GM12875 (cell line): ENCODE measurements at regions not wholly inside any gene's neighbourhood (a gene's known extent, or its start where the extent isn't known, plus 50 kb on each side); places are given as distances from the start of the nearest gene placed in this dataset.

Experiments
- H3K4me3 ChIP-seq: one replicate; pipeline ENCODE4 v1.5.1; 2011; ENCODE audit warnings: low read depth, low read length, control low read depth
- TF ChIP-seq, protein P1 (sequence below): IDR thresholded peaks from 2 replicates; pipeline ENCODE4 v1.5.1; 2011; ENCODE audit warnings: low read depth, mild to moderate bottlenecking, control low read depth, inconsistent platforms, low read length, moderate library complexity, borderline replicate concordance; ENCODE audit not compliant: insufficient read depth

DNA sequence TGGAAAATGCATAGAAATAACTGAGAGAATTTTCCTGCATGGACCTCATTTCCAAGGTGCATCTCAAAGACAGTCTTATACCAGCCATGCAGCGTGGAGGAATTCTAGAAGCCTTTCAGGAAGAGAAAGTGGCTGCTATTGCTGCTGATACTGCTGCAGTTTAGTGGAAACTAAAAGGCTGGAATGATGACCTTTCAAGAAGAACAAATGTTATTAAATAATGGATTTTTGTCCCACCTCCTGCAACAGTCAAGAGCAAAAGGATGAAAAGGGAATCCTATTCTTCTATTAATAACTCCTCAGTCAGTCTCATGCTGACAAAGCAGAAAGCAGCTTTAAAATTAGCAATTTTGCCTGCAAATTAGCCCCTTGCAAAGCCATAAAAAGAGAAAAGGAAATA, 68.2 kb upstream of the C1orf87 start:
- H3K4me3 ChIP-seq, result no peak overlapping the region
- TF ChIP-seq, protein P1, sequence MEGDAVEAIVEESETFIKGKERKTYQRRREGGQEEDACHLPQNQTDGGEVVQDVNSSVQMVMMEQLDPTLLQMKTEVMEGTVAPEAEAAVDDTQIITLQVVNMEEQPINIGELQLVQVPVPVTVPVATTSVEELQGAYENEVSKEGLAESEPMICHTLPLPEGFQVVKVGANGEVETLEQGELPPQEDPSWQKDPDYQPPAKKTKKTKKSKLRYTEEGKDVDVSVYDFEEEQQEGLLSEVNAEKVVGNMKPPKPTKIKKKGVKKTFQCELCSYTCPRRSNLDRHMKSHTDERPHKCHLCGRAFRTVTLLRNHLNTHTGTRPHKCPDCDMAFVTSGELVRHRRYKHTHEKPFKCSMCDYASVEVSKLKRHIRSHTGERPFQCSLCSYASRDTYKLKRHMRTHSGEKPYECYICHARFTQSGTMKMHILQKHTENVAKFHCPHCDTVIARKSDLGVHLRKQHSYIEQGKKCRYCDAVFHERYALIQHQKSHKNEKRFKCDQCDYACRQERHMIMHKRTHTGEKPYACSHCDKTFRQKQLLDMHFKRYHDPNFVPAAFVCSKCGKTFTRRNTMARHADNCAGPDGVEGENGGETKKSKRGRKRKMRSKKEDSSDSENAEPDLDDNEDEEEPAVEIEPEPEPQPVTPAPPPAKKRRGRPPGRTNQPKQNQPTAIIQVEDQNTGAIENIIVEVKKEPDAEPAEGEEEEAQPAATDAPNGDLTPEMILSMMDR, result no peak

DNA sequence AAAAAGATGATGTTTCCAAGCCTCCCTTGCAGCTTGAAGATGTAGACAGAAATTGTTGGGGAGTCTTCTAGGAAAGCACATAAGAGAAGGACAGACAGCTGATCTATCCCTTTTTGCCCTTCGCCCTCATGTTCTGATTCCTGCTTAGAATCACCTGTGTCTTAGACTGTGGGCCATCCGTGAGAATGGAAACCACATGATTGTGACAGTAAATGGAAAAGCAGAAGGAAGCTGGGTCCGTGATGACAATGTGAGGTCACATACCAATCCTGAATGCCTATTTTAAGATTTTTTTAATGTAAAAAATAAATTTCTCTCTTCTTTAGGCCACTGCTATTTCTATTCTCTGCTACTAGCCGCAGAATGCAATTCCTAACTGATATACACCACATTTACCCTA, 67.7 kb upstream of the C1orf87 start:
- no peak overlapping the region for H3K4me3 ChIP-seq
- TF ChIP-seq, protein P1, result no peak

DNA sequence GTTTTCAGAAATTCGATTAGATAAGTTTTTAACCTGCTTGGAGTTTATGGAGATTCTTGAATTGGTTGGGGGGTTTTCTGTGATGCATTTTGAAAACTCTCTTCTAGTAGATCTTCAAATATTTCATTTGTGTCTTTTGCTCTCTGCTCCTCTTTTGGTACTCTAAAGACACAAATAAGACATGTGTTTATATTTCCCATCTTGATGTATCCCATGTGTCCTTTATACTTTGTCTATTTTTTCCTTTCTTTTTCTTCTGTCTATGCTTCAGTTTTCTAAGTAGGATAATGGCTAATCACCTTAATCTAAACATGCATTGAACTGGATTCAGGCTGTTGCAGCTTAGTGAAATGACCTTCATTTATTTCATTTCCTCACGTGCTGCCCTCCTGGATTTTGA, 63.8 kb upstream of the C1orf87 start:
- TF ChIP-seq, protein P1, result no peak
- no peak overlapping the region for H3K4me3 ChIP-seq

DNA sequence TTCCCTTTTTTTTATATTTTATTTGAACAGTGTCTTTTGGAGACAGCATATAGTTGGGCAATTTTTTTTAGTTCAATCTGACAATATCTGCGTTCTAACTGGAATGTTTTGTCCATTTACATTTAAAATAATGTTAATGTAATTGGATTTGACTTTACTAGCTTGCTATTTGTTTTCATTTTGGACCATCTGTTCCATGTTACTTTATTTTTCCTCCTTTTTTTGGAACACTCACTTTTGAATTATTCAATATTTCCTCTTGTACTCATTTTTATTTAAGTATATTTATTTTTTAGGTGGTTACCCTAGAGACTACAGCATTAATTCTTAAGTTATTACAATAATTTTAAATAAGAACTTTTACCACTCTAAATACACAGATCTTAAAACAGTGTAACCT, 62.8 kb upstream of the C1orf87 start:
- TF ChIP-seq, protein P1, result no peak
- H3K4me3 ChIP-seq, result no peak overlapping the region

DNA sequence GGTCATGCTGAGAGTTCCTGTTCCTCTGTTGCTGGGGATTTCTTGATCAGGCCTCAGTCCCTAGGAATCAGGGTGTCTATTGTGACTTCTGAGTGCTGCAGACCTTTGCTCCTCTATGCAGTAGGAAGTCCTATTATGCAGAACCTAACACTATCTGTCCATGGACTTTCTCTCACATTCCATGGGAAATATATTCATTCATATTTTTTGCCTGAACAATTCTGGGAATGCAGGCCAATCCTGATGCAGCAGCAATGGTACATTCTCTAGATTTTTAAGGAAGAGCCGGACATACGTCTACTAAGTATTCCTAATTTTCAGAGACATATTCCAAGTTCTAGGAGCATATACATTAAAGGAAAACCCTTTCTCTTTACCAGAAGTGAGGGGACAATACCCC, 61.1 kb upstream of the C1orf87 start:
- no peak overlapping the region for H3K4me3 ChIP-seq
- TF ChIP-seq, protein P1, result no peak

DNA sequence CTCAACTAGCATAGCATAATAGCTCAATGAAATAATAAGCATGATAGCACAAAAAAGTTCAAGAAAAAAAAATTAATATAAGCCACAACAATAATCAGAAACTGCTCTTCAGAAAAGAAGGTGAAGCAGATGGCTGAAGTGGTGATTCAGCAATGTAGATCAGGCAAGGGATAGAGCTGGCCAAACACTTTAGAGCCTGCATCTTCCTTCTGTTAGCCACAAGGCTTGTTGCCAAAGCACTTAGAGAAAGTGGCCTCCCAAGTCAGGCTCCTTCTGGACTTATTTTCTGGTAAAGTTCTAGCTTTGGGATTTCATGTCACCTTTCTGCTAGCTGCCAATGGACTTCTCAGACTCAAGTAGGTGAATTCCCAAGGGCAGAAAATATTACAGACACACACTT, 60.3 kb upstream of the C1orf87 start:
- TF ChIP-seq, protein P1, result no peak
- no peak overlapping the region for H3K4me3 ChIP-seq

DNA sequence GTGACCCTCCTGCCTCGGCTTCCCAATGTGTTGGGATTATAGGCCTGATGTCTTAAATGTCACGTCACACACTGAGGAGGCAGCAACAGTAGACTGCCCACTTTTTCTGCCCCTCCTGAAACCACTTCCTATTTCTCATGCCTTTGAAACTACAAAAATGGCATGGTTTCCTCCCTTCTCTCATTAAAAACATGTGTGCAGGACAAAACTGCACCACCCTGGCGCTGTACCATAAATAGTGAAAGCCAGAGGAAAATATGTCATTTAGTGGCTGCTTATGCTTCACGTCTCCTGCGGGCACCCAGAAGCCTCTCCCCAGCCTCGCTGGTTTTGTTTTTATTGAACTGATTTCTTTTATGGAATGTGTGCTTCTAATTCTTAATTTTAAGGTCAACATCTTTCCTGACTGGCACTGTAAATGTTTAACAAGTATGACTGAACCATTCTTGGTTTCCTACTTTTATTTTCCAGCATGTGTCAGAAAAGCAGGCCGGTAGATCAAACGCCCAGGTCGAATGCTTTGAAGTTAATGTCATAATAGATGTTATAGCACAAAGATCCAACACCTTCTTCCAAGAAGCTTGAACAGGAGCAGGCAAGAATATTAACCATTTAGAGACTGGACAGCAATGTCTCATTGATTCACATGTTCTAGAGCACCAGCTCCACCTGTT, 59.6 kb upstream of the C1orf87 start:
- no peak overlapping the region for H3K4me3 ChIP-seq
- TF ChIP-seq, protein P1, result no peak
